ENCODE measurements at regions not wholly inside any gene's neighbourhood (a gene's known extent, or its start where the extent isn't known, plus 50 kb on each side); places are given as distances from the start of the nearest gene placed in this dataset.

GRCh38 chr10:30247704-30248103 lies 101.4 kb downstream of the MTPAP start:
- Histone ChIP-seq H3K27ac (ENCODE audit: low read depth, low read length, poor library complexity, severe bottlenecking) (no peak overlapping the region), H3K4me1 (ENCODE audit: insufficient read depth, low read length, poor library complexity, severe bottlenecking) (no peaks in the 10 kb centered on the region), H4K20me1 (ENCODE audit: insufficient read depth, low read length) (no peaks in the 10 kb centered on the region), H3K9me3 (ENCODE audit: low read length) (no peaks in the 10 kb centered on the region), H3K36me3 (ENCODE audit: insufficient read depth, low read length) (no peaks in the 10 kb centered on the region), H3K79me2 (ENCODE audit: insufficient read depth, low read depth, low read length) (no peaks in the 10 kb centered on the region), H3K9me2 (ENCODE audit: insufficient read depth, low read length) (no peaks in the 10 kb centered on the region), H3K4me2 (ENCODE audit: low read length) (no peak overlapping the region), H3K4me3 (ENCODE audit: low read depth, low read length, poor library complexity, severe bottlenecking) (no peak overlapping the region), H2AFZ (ENCODE audit: low read length) (no peak overlapping the region)
- BruUV-seq (replicated peaks): no TSS peak
- intact Hi-C loops (cut with micrococcal nuclease; ENCODE audit: unreplicated experiment): no loop called here
- no peak for TF ChIP-seq EZH2phosphoT487 (IDR thresholded peaks at IDR 0.05; ENCODE audit: borderline replicate concordance, low read depth, low read length)
- TF ChIP-seq, protein P1, sequence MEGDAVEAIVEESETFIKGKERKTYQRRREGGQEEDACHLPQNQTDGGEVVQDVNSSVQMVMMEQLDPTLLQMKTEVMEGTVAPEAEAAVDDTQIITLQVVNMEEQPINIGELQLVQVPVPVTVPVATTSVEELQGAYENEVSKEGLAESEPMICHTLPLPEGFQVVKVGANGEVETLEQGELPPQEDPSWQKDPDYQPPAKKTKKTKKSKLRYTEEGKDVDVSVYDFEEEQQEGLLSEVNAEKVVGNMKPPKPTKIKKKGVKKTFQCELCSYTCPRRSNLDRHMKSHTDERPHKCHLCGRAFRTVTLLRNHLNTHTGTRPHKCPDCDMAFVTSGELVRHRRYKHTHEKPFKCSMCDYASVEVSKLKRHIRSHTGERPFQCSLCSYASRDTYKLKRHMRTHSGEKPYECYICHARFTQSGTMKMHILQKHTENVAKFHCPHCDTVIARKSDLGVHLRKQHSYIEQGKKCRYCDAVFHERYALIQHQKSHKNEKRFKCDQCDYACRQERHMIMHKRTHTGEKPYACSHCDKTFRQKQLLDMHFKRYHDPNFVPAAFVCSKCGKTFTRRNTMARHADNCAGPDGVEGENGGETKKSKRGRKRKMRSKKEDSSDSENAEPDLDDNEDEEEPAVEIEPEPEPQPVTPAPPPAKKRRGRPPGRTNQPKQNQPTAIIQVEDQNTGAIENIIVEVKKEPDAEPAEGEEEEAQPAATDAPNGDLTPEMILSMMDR (conservative IDR thresholded peaks at IDR 0.05; ENCODE audit: low read length): 0 out of 2 replicates have a peak, but pooled peaks have one; percentile 27
- DNase-seq (ENCODE audit: low spot score): peak; percentile 48
- POLR2A ChIA-PET: interaction anchor here (0.6 to 1.2 kb wide), 4 partner anchors 16 to 1539 kb away, joined by 3 to 5 read pairs (median 4); no protein-coding TSS in a partner anchor
- CTCF ChIA-PET (ENCODE audit: unreplicated experiment): no interaction called here

- DNase-seq (ENCODE audit: low spot score): no peak
- H3K9me2 ChIP-seq (ENCODE audit: insufficient read depth, low read length): no peaks in the 10 kb centered on the region
- no peaks in the 10 kb centered on the region for H3K9me3 ChIP-seq (ENCODE audit: low read length)
- no peaks in the 10 kb centered on the region for H3K4me1 ChIP-seq (ENCODE audit: insufficient read depth, low read length, poor library complexity, severe bottlenecking)
- CTCF ChIA-PET (ENCODE audit: unreplicated experiment): interaction anchor here (1.0 to 1.1 kb wide), 2 partner anchors 10 to 243 kb away, joined by 3 to 4 read pairs; no protein-coding TSS in a partner anchor
- no peaks in the 10 kb centered on the region for H3K36me3 ChIP-seq (ENCODE audit: insufficient read depth, low read length)
- no peak overlapping the region for H3K4me2 ChIP-seq (ENCODE audit: low read length)
- H2AFZ ChIP-seq (ENCODE audit: low read length): no peak overlapping the region
- no peaks in the 10 kb centered on the region for H4K20me1 ChIP-seq (ENCODE audit: insufficient read depth, low read length)
- intact Hi-C loops (cut with micrococcal nuclease; ENCODE audit: unreplicated experiment): loop anchor here (2.0 kb wide), 1 partner anchor 243 kb away; no protein-coding TSS in a partner anchor
- no TSS peak for BruUV-seq (replicated peaks)
- POLR2A ChIA-PET: interaction anchor here (0.7 to 0.9 kb wide), 2 partner anchors 12 to 1488 kb away, joined by 3 to 4 read pairs; no protein-coding TSS in a partner anchor
- no peak overlapping the region for H3K4me3 ChIP-seq (ENCODE audit: low read depth, low read length, poor library complexity, severe bottlenecking)
- TF ChIP-seq, protein P1 (conservative IDR thresholded peaks at IDR 0.05; ENCODE audit: low read length): peak; percentile 57; the same call in 1 of the 2 replicates
- TF ChIP-seq EZH2phosphoT487 (IDR thresholded peaks at IDR 0.05; ENCODE audit: borderline replicate concordance, low read depth, low read length): no peak
- no peaks in the 10 kb centered on the region for H3K79me2 ChIP-seq (ENCODE audit: insufficient read depth, low read depth, low read length)
- no peak overlapping the region for H3K27ac ChIP-seq (ENCODE audit: low read depth, low read length, poor library complexity, severe bottlenecking)
Observed at GRCh38 chr10:30241422-30242110, 107.5 kb downstream of the MTPAP start.

GRCh38 chr10:30238836-30239235 lies 110.2 kb downstream of the MTPAP start:
- Histone ChIP-seq H2AFZ (ENCODE audit: low read length) (no peak overlapping the region), H3K4me1 (ENCODE audit: insufficient read depth, low read length, poor library complexity, severe bottlenecking) (no peaks in the 10 kb centered on the region), H3K79me2 (ENCODE audit: insufficient read depth, low read depth, low read length) (no peaks in the 10 kb centered on the region), H3K4me3 (ENCODE audit: low read depth, low read length, poor library complexity, severe bottlenecking) (no peak overlapping the region), H3K9me3 (ENCODE audit: low read length) (no peaks in the 10 kb centered on the region), H3K36me3 (ENCODE audit: insufficient read depth, low read length) (no peaks in the 10 kb centered on the region), H4K20me1 (ENCODE audit: insufficient read depth, low read length) (no peaks in the 10 kb centered on the region), H3K27ac (ENCODE audit: low read depth, low read length, poor library complexity, severe bottlenecking) (no peak overlapping the region), H3K4me2 (ENCODE audit: low read length) (no peak overlapping the region), H3K9me2 (ENCODE audit: insufficient read depth, low read length) (no peaks in the 10 kb centered on the region)
- no TSS peak for BruUV-seq (replicated peaks)
- CTCF ChIA-PET (ENCODE audit: unreplicated experiment): no interaction called here
- POLR2A ChIA-PET: no interaction called here
- intact Hi-C loops (cut with micrococcal nuclease; ENCODE audit: unreplicated experiment): no loop called here
- no peak for DNase-seq (ENCODE audit: low spot score)
- TF ChIP-seq EZH2phosphoT487 (IDR thresholded peaks at IDR 0.05; ENCODE audit: borderline replicate concordance, low read depth, low read length): no peak
- TF ChIP-seq, protein P1 (conservative IDR thresholded peaks at IDR 0.05; ENCODE audit: low read length): no peak
